ENCODE measurements at regions not wholly inside any gene's neighbourhood (a gene's known extent, or its start where the extent isn't known, plus 50 kb on each side); places are given as distances from the start of the nearest gene placed in this dataset.

GRCh38 chr7:92925876-92926696 is 89.7 kb upstream of the CDK6 start:
- Histone ChIP-seq H3K36me3 (ENCODE audit: low read depth, missing control alignments) (no peaks in the 10 kb centered on the region), H3K27me3 (no peaks in the 10 kb centered on the region), H3K27ac (no peak overlapping the region), H3K4me1 (no peaks in the 10 kb centered on the region), H3K4me3 (no peak overlapping the region), H3K9me3 (no peaks in the 10 kb centered on the region)
- intact Hi-C loops (cut with DNase I; ENCODE audit: low total_unique reads) = no loop called here
- WGBS, 2 donors = 73 to 74% methylated on average over 5 to 9 of the region's 9 CpGs
- TF ChIP-seq POLR2A (IDR thresholded peaks at IDR 0.05) = no peak
- DNase-seq = no peak

DNA sequence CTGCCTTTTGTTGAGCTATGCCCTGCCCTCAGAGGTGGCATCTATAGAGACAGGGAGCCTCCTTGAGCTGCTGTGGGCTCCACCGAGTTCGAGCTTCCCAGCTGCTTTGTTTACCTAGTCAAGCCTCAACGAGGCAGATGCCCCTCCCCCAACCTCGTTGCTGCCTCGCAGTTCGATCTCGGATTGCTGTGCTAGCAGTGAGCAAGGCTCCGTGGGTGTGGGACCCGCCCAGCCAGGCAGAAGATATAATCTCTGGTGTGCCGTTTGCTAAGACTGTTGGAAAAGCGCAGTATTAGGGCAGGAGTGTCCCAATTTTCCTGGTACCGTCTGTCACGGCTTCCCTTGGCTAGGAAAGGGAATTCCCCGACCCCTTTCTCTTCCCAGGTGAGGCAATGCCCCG is 88.4 kb upstream of the CDK6 start:
- Histone ChIP-seq H3K4me1 (no peaks in the 10 kb centered on the region), H3K4me3 (no peak overlapping the region), H3K27ac (no peak overlapping the region), H3K36me3 (ENCODE audit: low read depth, missing control alignments) (no peaks in the 10 kb centered on the region), H3K9me3 (no peaks in the 10 kb centered on the region), H3K27me3 (no peaks in the 10 kb centered on the region)
- WGBS, 2 donors = 87 to 88% methylated on average over 14 to 15 of the region's 15 CpGs
- TF ChIP-seq, protein P1, sequence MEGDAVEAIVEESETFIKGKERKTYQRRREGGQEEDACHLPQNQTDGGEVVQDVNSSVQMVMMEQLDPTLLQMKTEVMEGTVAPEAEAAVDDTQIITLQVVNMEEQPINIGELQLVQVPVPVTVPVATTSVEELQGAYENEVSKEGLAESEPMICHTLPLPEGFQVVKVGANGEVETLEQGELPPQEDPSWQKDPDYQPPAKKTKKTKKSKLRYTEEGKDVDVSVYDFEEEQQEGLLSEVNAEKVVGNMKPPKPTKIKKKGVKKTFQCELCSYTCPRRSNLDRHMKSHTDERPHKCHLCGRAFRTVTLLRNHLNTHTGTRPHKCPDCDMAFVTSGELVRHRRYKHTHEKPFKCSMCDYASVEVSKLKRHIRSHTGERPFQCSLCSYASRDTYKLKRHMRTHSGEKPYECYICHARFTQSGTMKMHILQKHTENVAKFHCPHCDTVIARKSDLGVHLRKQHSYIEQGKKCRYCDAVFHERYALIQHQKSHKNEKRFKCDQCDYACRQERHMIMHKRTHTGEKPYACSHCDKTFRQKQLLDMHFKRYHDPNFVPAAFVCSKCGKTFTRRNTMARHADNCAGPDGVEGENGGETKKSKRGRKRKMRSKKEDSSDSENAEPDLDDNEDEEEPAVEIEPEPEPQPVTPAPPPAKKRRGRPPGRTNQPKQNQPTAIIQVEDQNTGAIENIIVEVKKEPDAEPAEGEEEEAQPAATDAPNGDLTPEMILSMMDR (IDR thresholded peaks at IDR 0.05) = no peak
- TF ChIP-seq POLR2A (IDR thresholded peaks at IDR 0.05) = no peak
- no peak for DNase-seq
- intact Hi-C loops (cut with DNase I; ENCODE audit: low total_unique reads) = no loop called here

DNA sequence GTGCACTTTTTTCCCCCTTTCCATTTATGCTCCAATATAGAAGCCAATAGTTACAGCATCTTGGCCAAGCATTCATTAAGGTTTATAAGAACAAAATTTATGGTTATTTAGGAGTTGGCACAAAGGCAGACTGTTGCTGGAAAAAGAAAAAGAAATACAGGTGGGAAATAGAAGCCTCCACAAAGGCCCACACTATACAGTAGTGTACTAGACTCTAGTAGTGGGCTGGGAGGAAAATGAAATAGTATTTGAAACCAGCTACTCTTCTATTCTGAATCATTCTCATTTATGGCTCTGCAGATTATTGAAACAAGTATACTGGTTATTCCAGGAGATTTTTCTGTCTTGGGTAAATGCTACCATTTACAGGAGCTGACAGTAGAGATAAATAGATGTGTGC is 80.9 kb upstream of the CDK6 start:
- Histone ChIP-seq H3K36me3 (ENCODE audit: low read depth, missing control alignments) (no peaks in the 10 kb centered on the region), H3K9me3 (no peaks in the 10 kb centered on the region), H3K4me3 (no peak overlapping the region), H3K27ac (no peak overlapping the region), H3K4me1 (peaks cover 3% of the 10 kb centered on the region), H3K27me3 (no peaks in the 10 kb centered on the region)
- no peak for TF ChIP-seq POLR2A (IDR thresholded peaks at IDR 0.05)
- TF ChIP-seq, protein P1 (IDR thresholded peaks at IDR 0.05) = no peak
- no peak for DNase-seq
- intact Hi-C loops (cut with DNase I; ENCODE audit: low total_unique reads) = no loop called here

DNA sequence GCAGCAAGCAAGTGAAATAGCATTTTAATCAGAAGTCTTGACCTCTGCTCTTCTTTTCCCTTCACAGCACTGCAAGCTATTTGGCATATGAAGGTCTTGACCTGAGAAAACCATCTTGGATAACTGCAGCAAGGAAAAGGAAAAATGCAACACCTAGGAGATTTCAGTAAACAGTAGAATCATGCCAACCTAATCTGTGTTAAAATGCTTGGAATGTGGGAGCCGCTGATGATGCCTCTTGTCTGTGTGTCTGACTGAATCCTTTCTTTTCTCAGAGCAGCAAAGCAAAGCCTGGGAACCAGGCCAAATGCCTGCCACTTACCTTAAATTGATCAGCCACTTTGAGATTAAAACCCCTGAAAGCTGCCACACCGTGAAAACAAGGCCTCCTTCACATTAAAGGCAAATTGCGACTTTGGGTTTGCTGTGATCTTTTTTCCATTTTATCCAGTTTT is 80.4 kb upstream of the CDK6 start:
- peaks cover 3% of the 10 kb centered on the region for H3K4me1 ChIP-seq
- H3K27ac ChIP-seq = no peak overlapping the region
- no peaks in the 10 kb centered on the region for H3K9me3 ChIP-seq
- intact Hi-C loops (cut with DNase I; ENCODE audit: low total_unique reads) = no loop called here
- H3K4me3 ChIP-seq = no peak overlapping the region
- no peaks in the 10 kb centered on the region for H3K27me3 ChIP-seq
- peak; percentile 37 for DNase-seq
- TF ChIP-seq POLR2A (IDR thresholded peaks at IDR 0.05) = no peak
- TF ChIP-seq, protein P1 (IDR thresholded peaks at IDR 0.05) = no peak
- H3K36me3 ChIP-seq (ENCODE audit: low read depth, missing control alignments) = no peaks in the 10 kb centered on the region
- WGBS, 2 donors = 34 to 36% methylated on average over 3 of the region's 3 CpGs

DNA sequence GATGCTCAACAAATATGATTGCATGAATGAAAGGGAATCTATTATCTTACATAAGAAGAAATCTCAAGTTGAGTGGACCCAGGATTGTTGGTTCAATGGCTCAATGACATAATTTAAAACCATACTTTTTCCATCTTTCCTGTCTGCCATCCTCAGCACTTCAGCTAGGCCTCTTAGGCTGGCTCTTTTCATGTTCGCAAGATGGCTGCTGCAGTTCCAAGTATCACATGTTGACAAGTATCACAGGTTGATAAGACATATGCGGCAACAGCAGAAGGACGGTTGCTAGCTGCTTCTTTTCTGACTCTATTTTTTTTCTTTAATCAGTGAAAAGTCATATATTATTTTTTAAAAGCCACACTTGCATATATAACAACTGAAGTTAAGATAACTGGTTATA is 79.0 kb upstream of the CDK6 start:
- no peak overlapping the region for H3K27ac ChIP-seq
- TF ChIP-seq POLR2A (IDR thresholded peaks at IDR 0.05) = no peak
- no peaks in the 10 kb centered on the region for H3K9me3 ChIP-seq
- 84 to 92% methylated on average over 3 of the region's 3 CpGs for WGBS, 2 donors
- H3K27me3 ChIP-seq = no peaks in the 10 kb centered on the region
- intact Hi-C loops (cut with DNase I; ENCODE audit: low total_unique reads) = no loop called here
- no peak for DNase-seq
- H3K36me3 ChIP-seq (ENCODE audit: low read depth, missing control alignments) = no peaks in the 10 kb centered on the region
- H3K4me3 ChIP-seq = no peak overlapping the region
- H3K4me1 ChIP-seq = peaks cover 3% of the 10 kb centered on the region

DNA sequence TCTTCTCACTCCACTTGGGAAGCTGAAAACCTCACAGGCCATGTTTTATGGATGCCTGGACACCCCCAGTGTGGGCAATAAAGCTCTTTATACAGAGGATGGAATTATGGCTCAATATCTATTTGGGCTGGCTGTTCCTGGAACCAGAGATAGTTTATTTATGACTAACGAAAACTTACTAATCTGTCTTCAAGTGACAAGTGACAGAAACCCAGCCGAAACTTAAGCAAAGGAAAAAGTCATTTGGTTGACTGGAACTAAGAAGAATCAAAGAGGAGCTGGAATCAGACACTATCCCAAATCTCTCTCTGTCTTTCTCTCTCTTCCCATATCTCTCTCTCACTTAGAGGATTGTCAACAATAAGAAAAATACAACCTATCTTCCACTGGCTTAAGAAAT is 78.3 kb upstream of the CDK6 start:
- H3K36me3 ChIP-seq (ENCODE audit: low read depth, missing control alignments) = no peaks in the 10 kb centered on the region
- 76 to 78% methylated on average over 2 of the region's 2 CpGs for WGBS, 2 donors
- TF ChIP-seq POLR2A (IDR thresholded peaks at IDR 0.05) = no peak
- TF ChIP-seq, protein P1 (IDR thresholded peaks at IDR 0.05) = no peak
- intact Hi-C loops (cut with DNase I; ENCODE audit: low total_unique reads) = no loop called here
- no peak overlapping the region for H3K4me3 ChIP-seq
- no peak overlapping the region for H3K27ac ChIP-seq
- H3K4me1 ChIP-seq = peaks cover 3% of the 10 kb centered on the region
- no peaks in the 10 kb centered on the region for H3K27me3 ChIP-seq
- H3K9me3 ChIP-seq = no peaks in the 10 kb centered on the region
- DNase-seq = no peak

All from testis (tissue), 2 donors.